Right ventricle myocardium superior (tissue), 1 donor: ENCODE measurements at regions not wholly inside any gene's neighbourhood (a gene's known extent, or its start where the extent isn't known, plus 50 kb on each side); places are given as distances from the start of the nearest gene placed in this dataset.

Experiments used
- ATAC-seq: fragments of 200-7000 bp; cut with Tn5 transposase; one replicate; pipeline ENCODE4 v1.9.1; 2020; ENCODE audit warnings: mild to moderate bottlenecking; ENCODE audit not compliant: poor library complexity
- DNase-seq: peaks from one replicate; pipeline ENCODE4 v3.0.0-alpha.2; 2020
- intact Hi-C: fragments of 100-400 bp; cut with DNase I; formaldehyde crosslinking; loops from one replicate; pipeline ENCODE4 v1.11.2; 2022
- donor health status: DM: no; HTN: yes; CAD: no; lungs with severe emphysema.

- DNase-seq (no peak), ATAC-seq (no peak)
- intact Hi-C loops, result no loop called here
These were observed 180.2 kb upstream of the ALKAL2 start for GRCh38 chr2:467892-468647.

DNA sequence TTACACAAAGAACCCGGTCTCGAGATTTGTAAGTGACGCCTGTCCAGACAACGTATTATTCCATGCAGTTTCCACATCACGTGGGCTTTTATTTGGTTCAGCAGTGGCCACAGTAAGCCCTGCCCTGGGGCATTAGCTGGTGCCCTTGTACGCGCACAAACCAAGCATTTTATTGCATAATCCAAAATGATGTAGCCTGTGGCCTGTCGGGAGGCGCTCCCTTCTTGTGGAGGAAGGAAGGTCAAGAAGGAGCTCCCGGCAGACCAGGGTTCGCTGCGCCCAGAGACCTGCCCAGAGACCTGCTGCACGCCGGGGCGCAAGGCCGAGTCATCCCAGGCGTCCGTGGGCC lies 179.6 kb upstream of the ALKAL2 start:
- ATAC-seq (no peak), DNase-seq (no peak)
- intact Hi-C loops, result no loop called here

- DNase-seq (no peak), ATAC-seq (no peak)
- intact Hi-C loops, result no loop called here
These were observed 179.2 kb upstream of the ALKAL2 start for GRCh38 chr2:467101-467500.

DNA sequence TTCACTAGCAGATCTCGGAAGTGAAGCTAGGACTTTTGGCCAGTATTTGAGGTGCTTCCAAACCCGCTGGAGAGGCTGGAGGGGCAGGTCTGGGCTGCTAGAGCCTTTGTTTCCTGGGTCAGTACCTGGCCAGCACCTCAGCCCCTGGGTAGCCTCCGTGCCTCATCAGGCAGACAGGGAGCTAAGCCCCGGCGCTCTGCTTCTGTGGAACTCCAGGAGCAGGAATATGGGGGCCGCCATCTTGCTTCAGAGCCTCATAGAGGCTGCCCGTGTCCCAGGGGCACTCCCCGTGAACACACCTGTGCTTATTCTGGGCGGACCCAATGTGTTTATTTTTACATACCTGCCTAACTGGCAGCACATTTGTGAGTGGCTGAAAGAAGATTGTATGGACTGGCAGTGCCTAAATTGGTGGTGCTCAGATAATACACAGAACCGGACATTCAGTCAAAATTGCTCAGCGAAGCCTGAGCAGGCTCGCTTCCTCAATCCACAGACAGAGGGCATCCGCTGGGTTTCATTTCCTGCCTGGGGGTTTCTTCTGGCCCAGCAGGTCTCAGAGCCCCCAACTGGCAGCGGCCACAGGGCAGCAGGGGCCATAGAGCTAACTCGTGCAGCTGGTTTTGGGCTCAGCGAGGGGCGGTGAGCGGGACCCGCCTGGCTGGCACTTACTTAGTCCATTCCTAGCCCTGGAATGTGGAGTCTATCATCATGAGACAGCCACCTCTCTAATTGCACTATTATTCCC lies 176.8 kb upstream of the ALKAL2 start:
- DNase-seq (no peak), ATAC-seq (no peak)
- intact Hi-C loops, result no loop called here

DNA sequence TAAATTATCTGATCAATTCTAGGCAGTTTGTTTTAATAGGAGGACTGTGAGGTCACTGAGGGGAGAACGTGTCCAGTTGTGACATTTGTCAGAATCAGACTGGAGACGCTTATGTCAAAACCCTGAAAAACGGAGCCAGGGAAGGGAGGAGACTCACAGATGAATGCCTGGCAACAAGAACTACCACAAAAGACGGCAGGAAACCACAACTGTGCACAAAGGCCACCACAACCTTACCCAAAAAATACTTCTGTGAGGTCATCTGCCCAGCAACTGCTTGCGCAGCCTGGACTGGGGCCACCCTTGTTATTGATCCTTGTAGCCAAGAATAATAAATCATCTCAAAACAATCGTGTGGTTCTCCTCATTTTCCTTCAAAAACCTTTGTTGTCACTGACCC lies 173.0 kb upstream of the ALKAL2 start:
- intact Hi-C loops, result no loop called here
- no peak for ATAC-seq
- no peak for DNase-seq

- no peak for ATAC-seq
- intact Hi-C loops, result no loop called here
- no peak for DNase-seq
These were observed 172.0 kb upstream of the ALKAL2 start for GRCh38 chr2:459931-460330.

DNA sequence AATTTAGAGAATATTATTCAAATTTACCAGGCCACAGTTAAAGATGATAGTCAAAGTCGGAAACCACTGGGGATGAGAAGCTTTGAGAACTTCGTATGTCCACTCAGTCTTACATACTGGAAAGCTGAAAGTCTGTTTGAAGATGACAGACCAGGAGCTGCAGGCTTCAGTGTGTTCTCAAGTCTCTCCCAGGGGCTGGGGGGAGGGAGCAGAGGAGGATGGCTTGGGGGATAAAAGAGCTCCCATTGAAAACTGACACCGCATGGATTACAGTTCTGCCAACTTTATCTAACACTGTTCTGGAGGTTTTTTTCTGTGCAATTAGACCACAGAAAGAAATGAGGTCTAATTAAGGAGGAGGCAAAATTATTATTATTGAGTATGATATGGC lies 170.5 kb upstream of the ALKAL2 start:
- ATAC-seq, result no peak
- no peak for DNase-seq
- intact Hi-C loops, result no loop called here

GRCh38 chr2:457792-458424 lies 170.0 kb upstream of the ALKAL2 start:
- DNase-seq (no peak), ATAC-seq (no peak)
- intact Hi-C loops, result no loop called here

- DNase-seq, result no peak
- intact Hi-C loops, result no loop called here
These were observed 169.4 kb upstream of the ALKAL2 start for GRCh38 chr2:457262-457661.

DNA sequence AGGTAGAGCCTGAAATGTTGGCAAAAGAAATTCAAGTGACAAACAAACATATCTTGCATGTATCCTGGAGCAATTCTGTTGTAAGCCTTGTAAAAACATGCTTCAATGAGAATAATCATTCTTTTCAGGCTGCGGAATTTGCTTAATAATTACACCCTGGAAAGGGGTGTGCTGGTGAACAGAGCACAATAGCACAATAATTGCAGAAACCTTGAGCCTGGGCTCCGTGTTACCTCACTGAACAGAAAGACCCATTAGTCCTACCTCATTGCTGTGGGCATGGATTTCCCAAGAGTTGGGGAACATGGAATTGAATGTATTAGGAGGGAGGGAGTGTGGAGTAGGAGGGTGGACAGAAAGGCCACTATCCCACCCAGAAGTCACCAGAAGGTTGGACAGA lies 168.0 kb upstream of the ALKAL2 start:
- ATAC-seq, result no peak
- DNase-seq, result no peak
- intact Hi-C loops, result no loop called here

More at GRCh38 chr2:457262-457661, 169.4 kb upstream of the ALKAL2 start:
- no peak for ATAC-seq

- ATAC-seq (no peak), DNase-seq (no peak)
- intact Hi-C loops, result no loop called here
These were observed 167.3 kb upstream of the ALKAL2 start for GRCh38 chr2:455015-455705.

DNA sequence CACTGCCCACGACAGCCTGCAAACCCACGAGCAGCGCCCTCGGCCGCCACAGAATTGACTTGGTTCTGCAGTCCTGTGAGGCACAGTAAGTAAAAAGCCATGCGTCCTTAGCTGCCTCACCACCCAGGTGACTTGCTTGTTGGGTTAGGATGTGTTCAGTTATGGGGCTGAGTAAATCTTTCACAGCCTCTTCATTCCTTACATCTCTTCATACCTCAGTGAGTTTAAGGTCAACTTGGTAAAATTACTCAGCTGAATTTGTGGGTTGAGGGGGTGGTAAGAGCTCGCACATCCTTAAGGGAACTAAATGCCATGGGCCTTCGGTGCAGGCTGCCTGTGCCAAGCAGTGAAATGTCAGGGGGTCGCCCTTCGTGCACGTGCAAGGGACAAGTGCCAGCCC lies 165.2 kb upstream of the ALKAL2 start:
- no peak for ATAC-seq
- intact Hi-C loops, result no loop called here

GRCh38 chr2:451495-451894 lies 163.6 kb upstream of the ALKAL2 start:
- intact Hi-C loops, result no loop called here
- no peak for DNase-seq
- no peak for ATAC-seq

More for the DNA sequence above, 165.2 kb upstream of the ALKAL2 start:
- no peak for DNase-seq

- ATAC-seq (no peak), DNase-seq (no peak)
- intact Hi-C loops, result no loop called here
These were observed 161.6 kb upstream of the ALKAL2 start for GRCh38 chr2:449246-450067.

GRCh38 chr2:447902-448665 lies 160.2 kb upstream of the ALKAL2 start:
- no peak for ATAC-seq
- no peak for DNase-seq
- intact Hi-C loops, result no loop called here

- ATAC-seq, result no peak
- DNase-seq, result no peak
- intact Hi-C loops, result no loop called here
These were observed 159.2 kb upstream of the ALKAL2 start for GRCh38 chr2:446963-447530.

DNA sequence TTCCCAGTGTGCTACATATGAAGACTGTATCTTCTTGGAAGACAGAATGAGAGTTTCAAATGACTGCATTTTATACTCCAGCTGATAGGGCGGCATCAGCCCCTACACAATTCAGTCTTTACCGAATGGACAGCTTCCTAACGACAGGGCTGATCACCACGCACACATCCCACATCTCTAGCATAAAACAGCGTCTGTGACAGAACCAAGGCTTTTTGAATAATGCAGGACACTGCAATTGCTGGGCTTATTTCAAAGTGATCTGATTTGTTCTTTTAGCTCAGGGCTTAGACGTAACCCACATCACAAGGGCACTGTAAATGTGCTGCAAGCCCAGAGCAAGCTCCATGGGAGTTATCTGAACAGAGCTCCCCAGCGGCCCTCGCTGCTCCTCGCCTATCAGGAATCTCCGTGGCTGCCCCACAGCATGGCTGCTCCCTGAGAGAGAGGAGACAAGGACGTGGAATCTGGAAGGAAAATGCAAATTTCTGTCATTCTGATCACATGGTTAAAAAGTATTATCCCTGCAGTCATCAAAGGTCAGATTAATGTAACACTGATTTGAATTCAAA lies 158.5 kb upstream of the ALKAL2 start:
- ATAC-seq (no peak), DNase-seq (no peak)
- intact Hi-C loops, result no loop called here
